DOHH2 (cell line): ENCODE measurements at regions not wholly inside any gene's neighbourhood (a gene's known extent, or its start where the extent isn't known, plus 50 kb on each side); places are given as distances from the start of the nearest gene placed in this dataset.

Experiments
- EZH2phosphoT487 ChIP-seq: fragments of 200-600 bp; sonication (generic); IDR thresholded peaks from 2 replicates; pipeline ENCODE4 v1.6.1; 2017; ENCODE audit warnings: borderline replicate concordance, mild to moderate bottlenecking, antibody characterized with exemption, low read length, moderate library complexity, mixed read lengths
- TF ChIP-seq, protein P1 (sequence below): fragments of 200-600 bp; sonication (generic); IDR thresholded peaks from one replicate; pipeline ENCODE4 v1.5.1; 2014; ENCODE audit warnings: antibody characterized with exemption, mild to moderate bottlenecking, low read depth, low read length; ENCODE audit not compliant: poor library complexity, severe bottlenecking

DNA sequence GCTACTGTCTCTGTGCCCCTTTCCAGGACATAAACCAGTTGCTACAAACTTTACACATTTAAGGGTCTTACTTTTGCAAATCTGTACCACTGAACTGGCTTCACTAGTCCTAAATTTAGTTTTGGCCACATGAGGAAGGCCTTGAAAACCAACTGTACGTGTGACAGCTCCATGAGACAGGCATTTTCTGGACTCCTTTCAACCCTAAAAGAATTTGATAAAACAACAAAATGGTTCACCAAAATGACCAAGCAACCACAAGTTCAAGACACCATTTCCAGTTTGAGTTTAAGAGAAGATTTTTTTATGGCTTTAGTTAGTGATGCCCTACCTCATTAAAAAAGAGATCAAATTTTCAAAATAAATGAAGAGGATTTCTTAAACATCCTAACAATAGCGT, 246.4 kb downstream of the ZNF674 start:
- TF ChIP-seq, protein P1, sequence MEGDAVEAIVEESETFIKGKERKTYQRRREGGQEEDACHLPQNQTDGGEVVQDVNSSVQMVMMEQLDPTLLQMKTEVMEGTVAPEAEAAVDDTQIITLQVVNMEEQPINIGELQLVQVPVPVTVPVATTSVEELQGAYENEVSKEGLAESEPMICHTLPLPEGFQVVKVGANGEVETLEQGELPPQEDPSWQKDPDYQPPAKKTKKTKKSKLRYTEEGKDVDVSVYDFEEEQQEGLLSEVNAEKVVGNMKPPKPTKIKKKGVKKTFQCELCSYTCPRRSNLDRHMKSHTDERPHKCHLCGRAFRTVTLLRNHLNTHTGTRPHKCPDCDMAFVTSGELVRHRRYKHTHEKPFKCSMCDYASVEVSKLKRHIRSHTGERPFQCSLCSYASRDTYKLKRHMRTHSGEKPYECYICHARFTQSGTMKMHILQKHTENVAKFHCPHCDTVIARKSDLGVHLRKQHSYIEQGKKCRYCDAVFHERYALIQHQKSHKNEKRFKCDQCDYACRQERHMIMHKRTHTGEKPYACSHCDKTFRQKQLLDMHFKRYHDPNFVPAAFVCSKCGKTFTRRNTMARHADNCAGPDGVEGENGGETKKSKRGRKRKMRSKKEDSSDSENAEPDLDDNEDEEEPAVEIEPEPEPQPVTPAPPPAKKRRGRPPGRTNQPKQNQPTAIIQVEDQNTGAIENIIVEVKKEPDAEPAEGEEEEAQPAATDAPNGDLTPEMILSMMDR, result no peak
- no peak for TF ChIP-seq EZH2phosphoT487
